K562 (cell line): ENCODE measurements at regions not wholly inside any gene's neighbourhood (a gene's known extent, or its start where the extent isn't known, plus 50 kb on each side); places are given as distances from the start of the nearest gene placed in this dataset.

Experiments used
- ATAC-seq: fragments of 200-7000 bp; cut with Tn5 transposase; 3 replicates; pipeline ENCODE4 v1.9.1; 2020; ENCODE audit warnings: moderate library complexity
- BruUV-seq: library from RNA; stranded (reverse); fragments of 400-500 nt; replicated peaks from 2 replicates; lab custom pipeline; 2021; lab: Mats Ljungman, UMichigan
- CTCF ChIA-PET: fragments of 300-600 bp; formaldehyde crosslinking; extraction: SDS; loops from one replicate; lab custom pipeline; 2021; ENCODE audit warnings: low intra/inter-chr PET ratio; lab: Yijun Ruan, JAX
- POLR2A ChIA-PET: fragments of 300-600, 350-650 bp; sonication (Branson Sonifier 250); formaldehyde crosslinking; extraction: SDS; loops from one replicate; lab custom pipeline; 2021; ENCODE audit warnings: antibody characterized with exemption, inconsistent platforms; lab: Yijun Ruan, JAX
- DNase-seq, 4 experiments: peaks; one replicate each; pipeline versions ENCODE4 v3.0.0 to v3.0.0-alpha.2; 2011 to 2018; ENCODE audit warnings: low spot score in 3 of 4, mixed read lengths in 3 of 4; ENCODE audit errors: extremely low read depth in 1 of 4
- FAIRE-seq: peaks from 2 replicates; lab custom pipeline; 2011; peaks lifted over from hg19 to GRCh38; lab: Jason Lieb, UNC
- H2AFZ ChIP-seq: 2 replicates; pipeline ENCODE4 v1.6.0; 2011; ENCODE audit warnings: low read depth, low read length, control low read depth, inconsistent platforms
- H3K27ac ChIP-seq: fragments of 200-600 bp; 3 replicates; pipeline ENCODE4 v1.8.0; 2011; ENCODE audit warnings: low read depth, mild to moderate bottlenecking, control low read depth, inconsistent platforms, low read length, moderate library complexity, mixed read lengths; ENCODE audit errors: extremely low read depth
- H3K27me3 ChIP-seq, 2 experiments: fragments of 300-600 bp in 1 of 2; 2 replicates in 1 of 2; 3 replicates in 1 of 2; pipeline versions ENCODE4 v1.6.0 to v1.8.0; 2011; ENCODE audit warnings: inconsistent platforms in 2 of 2, low read length in 2 of 2, mild to moderate bottlenecking in 1 of 2, mixed read lengths in 1 of 2, moderate library complexity in 1 of 2; ENCODE audit not compliant: control insufficient read depth in 2 of 2, insufficient read depth in 2 of 2
- H3K36me3 ChIP-seq: fragments of 300-600 bp; 3 replicates; pipeline ENCODE4 v1.8.0; 2011; ENCODE audit warnings: mild to moderate bottlenecking, low read length, inconsistent platforms; ENCODE audit not compliant: control insufficient read depth, insufficient read depth
- H3K4me1 ChIP-seq, 2 experiments: fragments of 200-600 bp in 1 of 2; replicated peaks in 1 of 2; 2 replicates in 1 of 2; 3 replicates in 1 of 2; pipeline versions ENCODE4 v1.5.1 to v1.8.0; 2011; ENCODE audit warnings: inconsistent platforms in 2 of 2, low read length in 2 of 2, mild to moderate bottlenecking in 1 of 2, mixed read lengths in 1 of 2, moderate library complexity in 1 of 2; ENCODE audit not compliant: control insufficient read depth in 2 of 2, insufficient read depth in 2 of 2
- H3K4me2 ChIP-seq: 2 replicates; pipeline ENCODE4 v1.6.1; 2011; ENCODE audit warnings: low read length, control low read depth, inconsistent platforms, mixed read lengths; ENCODE audit not compliant: insufficient read depth
- H3K4me3 ChIP-seq: fragments of 200-600 bp; sonication (generic), shearing (Covaris generic); 2 replicates; pipeline ENCODE4 v1.5.1; 2016; ENCODE audit warnings: control low read depth, inconsistent platforms
- H3K79me2 ChIP-seq: fragments of 200-600 bp; 3 replicates; pipeline ENCODE4 v1.8.0; 2011; ENCODE audit warnings: low read length, inconsistent platforms; ENCODE audit not compliant: control insufficient read depth, insufficient read depth
- H3K9ac ChIP-seq, 2 experiments: 2 replicates each; pipeline versions ENCODE4 v1.6.0 to v1.6.1; 2011; ENCODE audit warnings: low read depth in 2 of 2, low read length in 2 of 2, control low read depth in 1 of 2, inconsistent platforms in 1 of 2, mild to moderate bottlenecking in 1 of 2, mixed read lengths in 1 of 2; ENCODE audit not compliant: insufficient read depth in 1 of 2
- H3K9me1 ChIP-seq: one replicate; pipeline ENCODE4 v1.6.0; 2011; ENCODE audit warnings: inconsistent platforms, mild to moderate bottlenecking, low read length, moderate library complexity; ENCODE audit not compliant: control insufficient read depth, insufficient read depth
- H3K9me3 ChIP-seq: replicated peaks from 2 replicates; pipeline ENCODE4 v1.5.1; 2011; ENCODE audit warnings: low read depth, low read length, inconsistent platforms; ENCODE audit not compliant: control insufficient read depth, insufficient read depth
- H4K20me1 ChIP-seq: replicated peaks from 2 replicates; pipeline ENCODE4 v1.6.1; 2011; ENCODE audit warnings: low read length, inconsistent platforms, mixed read lengths; ENCODE audit not compliant: control insufficient read depth, insufficient read depth
- CTCF ChIP-seq, 3 experiments: IDR thresholded peaks in 2 of 3; conservative IDR thresholded peaks in 1 of 3; 2 replicates each; pipeline ENCODE4 v1.5.1; 2011 to 2012; ENCODE audit warnings: low read length in 3 of 3, mild to moderate bottlenecking in 3 of 3, control low read depth in 2 of 3, improper control_type of control experiment in 1 of 3, inconsistent platforms in 1 of 3, low read depth in 1 of 3, mixed read lengths in 1 of 3, moderate library complexity in 1 of 3; ENCODE audit not compliant: insufficient read depth in 2 of 3
- ZNF133 ChIP-seq: fragments of 250-450 bp; sonication (Bioruptor Pico); IDR thresholded peaks from 2 replicates; pipeline ENCODE4 v1.4.0; 2020; ENCODE audit warnings: mild to moderate bottlenecking
- WGBS: fragments of 100-300 bp; shearing (Covaris generic); methylation state at CpG from one replicate; pipeline ENCODE4 v1.1.6; 2016; ENCODE audit warnings: low coverage, mixed read lengths; ENCODE audit not compliant: insufficient coverage; ENCODE audit errors: missing lambda C conversion rate; 5-methylcytosine and 5-hydroxymethylcytosine counted together
- in situ Hi-C: fragments of 300-500 bp; cut with MboI; formaldehyde crosslinking; loops from 4 replicates; pipeline ENCODE4 v1.15.0; 2018; ENCODE audit warnings: inconsistent platforms, mixed read lengths
- intact Hi-C: fragments of 100-400 bp; cut with micrococcal nuclease; formaldehyde crosslinking; loops from 2 replicates; pipeline ENCODE4 v1.14.2; 2022

- intact Hi-C loops = no loop called here
- in situ Hi-C loops = no loop called here
- DNase-seq = peak in 1 of 4 experiments; percentile 2
Observed at GRCh38 chr6:76682842-76683241, 610.4 kb upstream of the IMPG1 start.

More at GRCh38 chr6:76682842-76683241, 610.4 kb upstream of the IMPG1 start:
- POLR2A ChIA-PET = no interaction called here
- 0% methylated on average over 1 of the region's 1 CpG for WGBS
- Histone ChIP-seq H3K27me3 (no peaks in the 10 kb centered on the region), H3K4me1 (no peaks in the 10 kb centered on the region), H3K27ac (no peak overlapping the region), H3K9ac (no peak overlapping the region), H3K36me3 (no peaks in the 10 kb centered on the region), H2AFZ (no peak overlapping the region)
- CTCF ChIA-PET = no interaction called here
- no TSS peak for BruUV-seq
- TF ChIP-seq ZNF133 = no peak
- TF ChIP-seq CTCF (IDR thresholded peaks at IDR 0.05 in 2 of 3, conservative IDR thresholded peaks at IDR 0.05 in 1 of 3; ENCODE audit: insufficient read depth in 2 of 3, low read depth in 1 of 3, low read length in 3 of 3) = 0 out of 6 replicates have a peak, but pooled peaks of 1 of the 3 experiments have one; percentile 20
- TF ChIP-seq, all 486 proteins: peak for 1
- Histone ChIP-seq H3K9me1 (no peaks in the 10 kb centered on the region), H3K4me3 (no peak overlapping the region), H3K79me2 (no peaks in the 10 kb centered on the region), H3K4me2 (no peak overlapping the region), H3K9me3 (no peaks in the 10 kb centered on the region), H4K20me1 (no peaks in the 10 kb centered on the region)
- FAIRE-seq (no peak), ATAC-seq (no peak)
